Erythroblast (primary cell): ENCODE measurements at regions not wholly inside any gene's neighbourhood (a gene's known extent, or its start where the extent isn't known, plus 50 kb on each side); places are given as distances from the start of the nearest gene placed in this dataset.

Experiments
- GATA1 ChIP-seq: IDR thresholded peaks from 2 replicates; pipeline ENCODE4 v1.6.1; 2011; ENCODE audit warnings: low read depth, mild to moderate bottlenecking, control low read depth, low read length, moderate library complexity
- POLR2A ChIP-seq: IDR thresholded peaks from 2 replicates; pipeline ENCODE4 v1.6.1; 2011; ENCODE audit warnings: mild to moderate bottlenecking, low read length

GRCh38 chr9:545480-545879, 296.0 kb upstream of the DMRT1 start:
- TF ChIP-seq POLR2A (no peak), GATA1 (no peak)
